H9 (cell line): ENCODE measurements at regions not wholly inside any gene's neighbourhood (a gene's known extent, or its start where the extent isn't known, plus 50 kb on each side); places are given as distances from the start of the nearest gene placed in this dataset.

Experiments used
- DNase-seq: peaks from one replicate; pipeline ENCODE4 v3.0.0-alpha.2; 2017
- H2AFZ ChIP-seq: one replicate; pipeline ENCODE4 v1.6.1; 2013; ENCODE audit warnings: mild to moderate bottlenecking, low read length, control low read depth, moderate library complexity
- H2AK5ac ChIP-seq: 2 replicates; pipeline ENCODE4 v1.6.1; 2013; ENCODE audit warnings: low read length, control low read depth, mixed read lengths; ENCODE audit not compliant: insufficient read length
- H2BK120ac ChIP-seq: one replicate; pipeline ENCODE4 v1.6.1; 2013; ENCODE audit warnings: low read depth, mild to moderate bottlenecking, low read length, control low read depth, inconsistent platforms; ENCODE audit not compliant: poor library complexity, severe bottlenecking
- H2BK12ac ChIP-seq: 2 replicates; pipeline ENCODE4 v1.6.1; 2013; ENCODE audit warnings: low read length, control low read depth, mixed read lengths, low read depth; ENCODE audit not compliant: insufficient read length
- H2BK15ac ChIP-seq: 2 replicates; pipeline ENCODE4 v1.6.1; 2013; ENCODE audit warnings: low read depth, low read length, control low read depth
- H2BK20ac ChIP-seq: one replicate; pipeline ENCODE4 v1.6.1; 2013; ENCODE audit warnings: low read depth, mild to moderate bottlenecking, low read length, control low read depth, inconsistent platforms; ENCODE audit not compliant: poor library complexity, severe bottlenecking
- H2BK5ac ChIP-seq: 2 replicates; pipeline ENCODE4 v1.6.1; 2013; ENCODE audit warnings: low read length, control low read depth, mixed read lengths; ENCODE audit not compliant: insufficient read length
- H3K14ac ChIP-seq: 2 replicates; pipeline ENCODE4 v1.6.1; 2013; ENCODE audit warnings: low read length, control low read depth; ENCODE audit not compliant: insufficient read depth
- H3K18ac ChIP-seq: 2 replicates; pipeline ENCODE4 v1.6.1; 2013; ENCODE audit warnings: low read depth, mild to moderate bottlenecking, mixed read lengths, low read length, control low read depth; ENCODE audit not compliant: insufficient read length
- H3K23ac ChIP-seq: 2 replicates; pipeline ENCODE4 v1.6.1; 2013; ENCODE audit warnings: low read length, control low read depth, mixed read lengths, low read depth; ENCODE audit not compliant: insufficient read length
- H3K23me2 ChIP-seq: 2 replicates; pipeline ENCODE4 v1.6.1; 2013; ENCODE audit warnings: low read depth, mild to moderate bottlenecking, mixed read lengths, low read length, control low read depth; ENCODE audit not compliant: insufficient read length, poor library complexity, severe bottlenecking
- H3K27ac ChIP-seq: 2 replicates; pipeline ENCODE4 v1.5.1; 2013; ENCODE audit warnings: low read length, control low read depth, mixed read lengths, low read depth; ENCODE audit not compliant: insufficient read length
- H3K27me3 ChIP-seq: 2 replicates; pipeline ENCODE4 v1.6.1; 2013; ENCODE audit warnings: low read length, control low read depth, inconsistent platforms; ENCODE audit not compliant: insufficient read depth
- H3K4ac ChIP-seq: 2 replicates; pipeline ENCODE4 v1.6.1; 2013; ENCODE audit warnings: low read depth, mild to moderate bottlenecking, control low read depth, inconsistent platforms, low read length, moderate library complexity
- H3K4me1 ChIP-seq: 2 replicates; pipeline ENCODE4 v1.6.1; 2013; ENCODE audit warnings: low read length, control low read depth, inconsistent platforms; ENCODE audit not compliant: insufficient read depth
- H3K4me2 ChIP-seq: 2 replicates; pipeline ENCODE4 v1.6.1; 2013; ENCODE audit warnings: low read length, control low read depth, mixed read lengths; ENCODE audit not compliant: insufficient read length, insufficient read depth
- H3K56ac ChIP-seq: 2 replicates; pipeline ENCODE4 v1.6.1; 2013; ENCODE audit warnings: low read depth, mild to moderate bottlenecking, mixed read lengths, low read length, control low read depth; ENCODE audit not compliant: insufficient read length
- H3K79me1 ChIP-seq: 2 replicates; pipeline ENCODE4 v1.6.1; 2013; ENCODE audit warnings: low read depth, mild to moderate bottlenecking, moderate library complexity, low read length, control low read depth, inconsistent platforms; ENCODE audit not compliant: insufficient read depth, poor library complexity, severe bottlenecking
- H3K79me2 ChIP-seq: 2 replicates; pipeline ENCODE4 v1.6.1; 2013; ENCODE audit warnings: low read length, control low read depth, inconsistent platforms; ENCODE audit not compliant: insufficient read depth
- H3K9ac ChIP-seq: 2 replicates; pipeline ENCODE4 v1.6.1; 2013; ENCODE audit warnings: low read length, control low read depth, mixed read lengths; ENCODE audit not compliant: insufficient read length; ENCODE audit errors: extremely low read depth
- H3K9me3 ChIP-seq: one replicate; pipeline ENCODE4 v1.6.1; 2013; ENCODE audit warnings: low read depth, low read length, inconsistent platforms; ENCODE audit not compliant: control insufficient read depth
- H3T11ph ChIP-seq: one replicate; pipeline ENCODE4 v1.6.1; 2013; ENCODE audit warnings: mild to moderate bottlenecking, low read length, control low read depth, inconsistent platforms
- H4K20me1 ChIP-seq: one replicate; pipeline ENCODE4 v1.6.1; 2013; ENCODE audit not compliant: control insufficient read depth, insufficient read length, insufficient read depth
- H4K5ac ChIP-seq: 2 replicates; pipeline ENCODE4 v1.6.1; 2013; ENCODE audit warnings: low read depth, mild to moderate bottlenecking, mixed read lengths, low read length, control low read depth; ENCODE audit not compliant: insufficient read length
- H4K8ac ChIP-seq: replicated peaks from 2 replicates; pipeline ENCODE4 v1.6.1; 2013; ENCODE audit warnings: low read length, control low read depth, mixed read lengths, low read depth; ENCODE audit not compliant: insufficient read length
- H4K91ac ChIP-seq: 2 replicates; pipeline ENCODE4 v1.6.1; 2013; ENCODE audit warnings: low read depth, mild to moderate bottlenecking, moderate library complexity, mixed read lengths, low read length, control low read depth; ENCODE audit not compliant: insufficient read length
- H3K27ac Mint-ChIP-seq, 3 experiments: 2 replicates in 2 of 3; 3 replicates in 1 of 3; pipeline ENCODE4 v1.8.0; 2020 to 2021; ENCODE audit warnings: mixed read lengths in 3 of 3, mild to moderate bottlenecking in 1 of 3, moderate library complexity in 1 of 3
- H3K27me3 Mint-ChIP-seq: 2 replicates; pipeline ENCODE4 v1.8.0; 2021; ENCODE audit warnings: low read depth, mild to moderate bottlenecking, moderate library complexity, mixed read lengths
- H3K36me3 Mint-ChIP-seq, 3 experiments: 2 replicates in 2 of 3; 3 replicates in 1 of 3; pipeline ENCODE4 v1.8.0; 2020 to 2021; ENCODE audit warnings: low read depth in 3 of 3, mixed read lengths in 3 of 3; ENCODE audit not compliant: insufficient read depth in 1 of 3
- H3K4me1 Mint-ChIP-seq, 2 experiments: 2 replicates each; pipeline ENCODE4 v1.8.0; 2020; ENCODE audit warnings: mixed read lengths in 2 of 2
- H3K4me3 Mint-ChIP-seq, 2 experiments: 2 replicates in 1 of 2; 3 replicates in 1 of 2; pipeline ENCODE4 v1.8.0; 2020 to 2021; ENCODE audit warnings: mild to moderate bottlenecking in 2 of 2, mixed read lengths in 2 of 2, moderate library complexity in 1 of 2
- H3K9me3 Mint-ChIP-seq, 2 experiments: 2 replicates in 1 of 2; 3 replicates in 1 of 2; pipeline ENCODE4 v1.8.0; 2020; ENCODE audit warnings: mild to moderate bottlenecking in 2 of 2, mixed read lengths in 2 of 2, moderate library complexity in 1 of 2
- WGBS: extraction: QIAGEN DNeasy Blood & Tissue Kit; methylation state at CpG from one replicate; pipeline ENCODE4 v1.1.7; 2013; ENCODE audit warnings: missing lambda C conversion rate, low lambda C conversion rate, mixed read lengths; ENCODE audit not compliant: insufficient read length; ENCODE audit errors: extremely low coverage; 5-methylcytosine and 5-hydroxymethylcytosine counted together
- TF ChIP-seq, protein P1 (sequence below): fragments of 200-600 bp; sonication (generic); conservative IDR thresholded peaks from 3 replicates; pipeline ENCODE4 v1.8.0; 2021; ENCODE audit warnings: antibody characterized with exemption, mild to moderate bottlenecking

DNA sequence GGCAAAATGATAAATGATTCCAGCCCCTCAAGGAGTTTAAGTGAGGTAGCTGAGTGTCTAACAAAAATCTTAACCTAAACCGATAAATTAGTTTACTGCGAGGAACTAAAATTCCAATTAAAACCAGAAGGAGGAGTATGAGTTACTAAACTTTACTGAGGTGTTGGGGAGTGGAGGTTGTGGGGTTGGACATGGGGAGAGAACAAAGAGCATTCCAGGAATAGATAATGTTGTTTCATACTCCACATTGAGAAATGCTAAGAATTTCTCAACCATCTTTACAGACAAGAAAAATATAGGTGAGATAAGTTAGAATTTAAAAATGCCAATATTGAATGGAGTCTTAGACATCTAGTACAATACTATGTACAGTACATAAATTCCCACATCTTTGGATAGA lies 488.6 kb downstream of the METTL15 start:
- no peak overlapping the region for H3T11ph ChIP-seq
- no peak overlapping the region for H3K9ac ChIP-seq
- no peak overlapping the region for H2AFZ ChIP-seq
- no peak overlapping the region for H3K4ac ChIP-seq
- no peaks in the 10 kb centered on the region for H3K27me3 ChIP-seq
- H3K27me3 Mint-ChIP-seq, result no peaks in the 10 kb centered on the region; the same call in 1 of the 2 replicates
- no peak overlapping the region for H2BK120ac ChIP-seq
- H3K4me3 Mint-ChIP-seq, result no peak overlapping the region
- no peak overlapping the region for H3K14ac ChIP-seq
- H4K5ac ChIP-seq, result no peak overlapping the region
- no peaks in the 10 kb centered on the region for H3K79me1 ChIP-seq
- H2AK5ac ChIP-seq, result no peak overlapping the region
- H3K4me1 Mint-ChIP-seq, result no peaks in the 10 kb centered on the region
- no peak overlapping the region for H3K23ac ChIP-seq
- no peaks in the 10 kb centered on the region for H3K79me2 ChIP-seq
- H2BK12ac ChIP-seq, result no peak overlapping the region
- no peak overlapping the region for H3K4me2 ChIP-seq
- no peak for DNase-seq
- H3K9me3 Mint-ChIP-seq, result peaks cover 0 to 3% of the 10 kb centered on the region in 2 experiments; a peak in 1 of 5 replicates
- H3K9me3 ChIP-seq, result no peaks in the 10 kb centered on the region
- H3K56ac ChIP-seq, result no peak overlapping the region
- H2BK5ac ChIP-seq, result no peak overlapping the region
- no peak overlapping the region for H2BK20ac ChIP-seq
- H4K91ac ChIP-seq, result no peak overlapping the region
- no peak overlapping the region for H3K27ac ChIP-seq
- H2BK15ac ChIP-seq, result no peak overlapping the region
- TF ChIP-seq, protein P1, sequence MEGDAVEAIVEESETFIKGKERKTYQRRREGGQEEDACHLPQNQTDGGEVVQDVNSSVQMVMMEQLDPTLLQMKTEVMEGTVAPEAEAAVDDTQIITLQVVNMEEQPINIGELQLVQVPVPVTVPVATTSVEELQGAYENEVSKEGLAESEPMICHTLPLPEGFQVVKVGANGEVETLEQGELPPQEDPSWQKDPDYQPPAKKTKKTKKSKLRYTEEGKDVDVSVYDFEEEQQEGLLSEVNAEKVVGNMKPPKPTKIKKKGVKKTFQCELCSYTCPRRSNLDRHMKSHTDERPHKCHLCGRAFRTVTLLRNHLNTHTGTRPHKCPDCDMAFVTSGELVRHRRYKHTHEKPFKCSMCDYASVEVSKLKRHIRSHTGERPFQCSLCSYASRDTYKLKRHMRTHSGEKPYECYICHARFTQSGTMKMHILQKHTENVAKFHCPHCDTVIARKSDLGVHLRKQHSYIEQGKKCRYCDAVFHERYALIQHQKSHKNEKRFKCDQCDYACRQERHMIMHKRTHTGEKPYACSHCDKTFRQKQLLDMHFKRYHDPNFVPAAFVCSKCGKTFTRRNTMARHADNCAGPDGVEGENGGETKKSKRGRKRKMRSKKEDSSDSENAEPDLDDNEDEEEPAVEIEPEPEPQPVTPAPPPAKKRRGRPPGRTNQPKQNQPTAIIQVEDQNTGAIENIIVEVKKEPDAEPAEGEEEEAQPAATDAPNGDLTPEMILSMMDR, result no peak
- WGBS, result no CpG with 5 or more reads among the region's 2 CpGs
- H4K20me1 ChIP-seq, result no peaks in the 10 kb centered on the region
- H3K4me1 ChIP-seq, result no peaks in the 10 kb centered on the region
- no peak overlapping the region for H3K18ac ChIP-seq
- H3K23me2 ChIP-seq, result no peaks in the 10 kb centered on the region
- no peak overlapping the region for H3K27ac Mint-ChIP-seq
- no peaks in the 10 kb centered on the region for H3K36me3 Mint-ChIP-seq
- H4K8ac ChIP-seq, result no peak overlapping the region
